CD4-positive, alpha-beta T cell treated with Interleukin-6 at 100 ng/mL for 8 hours (primary cell): ENCODE measurements at regions not wholly inside any gene's neighbourhood (a gene's known extent, or its start where the extent isn't known, plus 50 kb on each side); places are given as distances from the start of the nearest gene placed in this dataset.
A peak's percentile ranks its signal among the peaks of the same experiment; 100 is the strongest.

Experiments used
- DNase-seq: peaks from one replicate; pipeline ENCODE4 v3.0.0-alpha.2; 2020; ENCODE audit warnings: mixed read lengths, low spot score

DNA sequence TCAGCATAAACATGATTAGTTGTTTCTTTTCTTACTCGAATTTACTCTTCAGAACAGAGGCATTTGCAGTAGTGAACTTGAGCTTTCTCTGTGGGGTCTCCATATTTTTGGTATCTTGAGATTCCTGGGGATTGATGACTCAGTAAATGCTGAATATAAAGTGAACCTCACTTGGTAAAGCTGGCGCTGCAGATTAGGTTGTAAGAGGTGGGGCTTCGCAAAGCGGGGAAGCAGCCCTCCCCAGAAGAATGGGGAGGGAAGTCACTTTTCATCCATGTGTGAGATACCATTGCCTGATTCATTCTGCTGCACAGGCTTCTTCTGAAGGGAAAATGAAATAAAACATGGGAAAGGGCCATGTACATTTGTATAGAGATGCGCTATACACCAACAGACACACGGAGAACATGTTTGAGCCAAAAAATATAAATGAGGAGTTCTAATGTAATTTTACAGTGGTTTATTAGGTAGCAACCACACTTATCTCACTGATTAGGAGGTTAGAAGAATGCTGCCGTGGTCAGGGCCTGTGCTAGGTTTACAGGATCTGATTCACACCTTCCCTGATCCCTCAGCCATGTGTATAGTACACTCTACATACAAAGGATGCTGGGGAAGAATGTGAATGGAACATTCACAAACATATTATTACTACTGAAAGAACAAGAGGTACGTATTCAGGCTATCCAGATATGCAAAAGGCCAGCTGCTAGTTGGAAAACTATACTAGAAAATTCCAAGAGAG is 63.5 kb downstream of the DNTTIP2 start:
- no peak for DNase-seq

DNA sequence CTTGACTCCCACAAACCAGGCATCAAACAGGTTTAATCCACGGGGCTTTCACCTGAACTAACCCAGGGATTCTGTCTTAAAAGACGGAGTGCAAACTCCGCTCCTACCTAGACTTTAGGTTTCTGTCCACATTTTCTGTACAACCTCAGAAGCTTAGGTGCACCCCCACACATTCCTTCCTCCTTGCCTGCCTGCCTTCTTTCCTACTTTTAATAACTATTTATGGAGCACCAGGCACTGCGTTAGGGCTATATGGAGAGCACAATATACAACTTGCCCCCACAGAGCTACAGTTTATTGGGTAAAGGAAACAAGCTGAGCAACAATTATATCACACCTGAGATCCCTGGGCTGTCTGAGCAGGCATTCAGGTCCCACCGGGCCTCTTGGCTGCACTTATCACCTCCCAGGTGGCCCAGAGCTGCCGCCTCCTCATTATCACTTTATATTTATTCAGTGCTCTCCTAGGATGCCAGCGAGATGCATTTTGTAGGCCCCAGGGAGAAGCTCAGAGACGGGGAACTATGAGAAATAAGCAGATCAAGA is 64.1 kb downstream of the DNTTIP2 start:
- DNase-seq, result no peak

DNA sequence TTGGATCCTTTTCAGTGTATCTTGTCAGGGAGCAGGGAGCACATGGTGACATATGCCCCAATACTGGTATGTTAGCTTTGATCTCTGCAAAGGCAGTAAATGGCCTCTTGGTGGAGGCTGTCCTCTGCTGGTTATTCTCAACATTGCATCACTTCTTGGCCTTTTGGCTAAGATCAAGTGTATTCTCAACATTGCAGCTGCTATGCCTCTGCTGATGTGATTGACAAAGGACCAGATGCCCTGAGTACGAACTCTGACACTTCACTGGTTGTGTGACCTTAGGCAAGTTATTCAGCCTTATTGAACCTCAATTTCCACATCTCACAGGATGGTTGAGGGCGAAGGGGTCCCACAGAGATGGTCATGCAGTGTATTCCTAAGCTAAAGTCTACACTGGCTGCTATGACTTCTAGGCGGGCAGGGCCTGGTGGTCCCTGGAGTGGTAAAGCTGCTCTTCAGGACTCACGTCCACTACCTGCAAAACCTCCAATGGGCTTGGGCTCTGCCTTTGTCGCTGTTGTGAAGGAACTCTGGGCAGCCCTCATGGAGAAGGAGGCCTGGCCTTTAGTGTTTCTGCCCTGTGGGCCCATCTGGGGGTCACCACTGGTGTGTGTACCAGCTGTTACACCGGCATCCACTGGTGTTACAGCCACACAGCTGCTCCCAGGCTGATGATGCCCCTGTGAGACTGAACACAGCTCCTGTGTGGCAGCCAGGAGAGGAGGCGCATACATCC is 64.8 kb downstream of the DNTTIP2 start:
- peak; percentile 37 for DNase-seq

DNA sequence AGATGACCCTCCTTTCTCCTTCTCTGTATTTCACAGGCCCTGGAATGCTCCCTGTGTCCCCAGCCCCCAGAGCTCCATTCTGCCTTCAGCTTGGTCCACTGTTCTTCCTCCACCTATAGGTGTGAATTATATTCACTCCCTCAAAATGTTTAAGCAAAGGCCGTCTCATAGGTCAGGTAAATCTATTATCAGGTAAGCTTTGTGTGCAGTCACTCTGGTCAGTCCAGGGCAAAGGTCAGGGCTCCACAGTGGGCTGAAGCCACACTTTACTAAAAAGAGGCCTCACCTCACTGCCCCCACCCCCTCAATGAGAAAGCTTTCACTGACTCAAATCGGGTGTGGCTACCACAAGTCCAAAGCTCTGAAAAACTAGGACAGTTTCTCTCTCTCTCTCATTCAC is 65.9 kb downstream of the DNTTIP2 start:
- DNase-seq, result no peak

DNA sequence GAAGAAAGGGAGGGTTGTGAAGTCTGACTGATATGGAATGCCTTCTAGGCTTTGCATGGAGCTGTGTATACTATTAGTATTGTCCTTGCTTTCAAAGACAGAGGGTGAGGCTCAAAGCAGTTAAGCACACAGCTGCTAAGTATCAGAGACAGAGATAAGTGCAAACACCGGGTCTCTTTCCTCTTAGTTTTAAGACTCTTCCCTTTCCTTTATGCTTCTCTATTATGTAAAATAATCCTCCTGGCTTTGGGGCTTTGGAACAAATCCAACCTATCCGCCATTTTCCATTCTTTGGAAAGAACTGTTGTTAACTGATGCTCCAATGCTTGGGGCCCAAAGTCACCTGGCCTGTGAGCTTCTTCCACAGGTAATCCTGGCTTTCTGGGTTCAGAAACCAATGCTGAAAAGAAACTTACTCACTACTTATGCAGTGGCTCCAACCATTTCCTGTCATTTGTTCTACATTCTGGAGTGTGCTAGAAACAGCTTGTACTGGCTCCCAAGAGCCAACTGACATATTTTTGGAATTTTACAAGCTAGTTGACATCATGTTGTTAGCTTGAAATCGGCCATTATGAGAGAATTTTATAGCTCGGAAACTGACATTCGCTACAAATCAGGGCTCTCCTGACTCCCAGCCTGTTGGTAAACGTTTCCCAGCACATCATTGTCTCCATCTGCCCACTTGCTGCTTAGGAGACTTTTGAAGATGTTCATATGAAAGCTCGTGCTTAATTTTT is 67.5 kb downstream of the DNTTIP2 start:
- no peak for DNase-seq

DNA sequence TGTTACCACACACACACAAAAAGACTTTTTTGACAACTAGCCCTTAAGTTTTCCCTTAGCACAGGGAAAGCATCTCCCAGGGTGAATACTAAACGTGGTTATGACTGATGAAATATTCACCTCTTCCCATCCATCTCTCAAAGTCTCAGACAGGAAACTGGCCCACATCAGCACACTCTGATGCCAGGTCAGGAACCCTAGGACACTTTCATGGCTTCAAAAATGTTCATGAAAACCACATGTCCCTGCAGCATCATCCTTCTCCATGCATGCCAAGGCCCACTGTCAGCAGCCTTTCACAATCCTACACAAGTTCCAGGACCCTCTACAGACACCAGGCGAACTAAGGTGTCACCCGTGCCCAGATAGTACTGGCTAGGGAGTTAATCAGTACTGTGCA is 68.7 kb downstream of the DNTTIP2 start:
- DNase-seq, result no peak

DNA sequence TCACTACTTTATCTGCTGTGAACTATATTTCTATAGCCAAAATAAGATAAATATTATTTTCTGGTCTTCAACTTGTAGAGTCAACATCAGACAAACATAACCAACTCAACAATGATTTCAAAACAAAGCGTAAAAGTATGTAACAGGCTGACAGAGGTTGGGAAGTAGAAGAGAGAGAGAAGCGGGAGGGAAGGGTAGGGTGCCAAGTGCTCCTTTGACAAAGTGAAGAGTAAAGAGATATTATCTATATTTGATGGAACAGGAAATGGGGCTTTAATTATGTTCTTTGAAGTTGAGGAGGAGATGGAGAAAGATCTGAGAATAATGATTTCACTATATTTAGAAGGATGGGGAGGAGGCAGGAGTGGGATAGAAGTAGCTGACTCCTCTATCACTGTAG is 70.1 kb downstream of the DNTTIP2 start:
- no peak for DNase-seq

DNA sequence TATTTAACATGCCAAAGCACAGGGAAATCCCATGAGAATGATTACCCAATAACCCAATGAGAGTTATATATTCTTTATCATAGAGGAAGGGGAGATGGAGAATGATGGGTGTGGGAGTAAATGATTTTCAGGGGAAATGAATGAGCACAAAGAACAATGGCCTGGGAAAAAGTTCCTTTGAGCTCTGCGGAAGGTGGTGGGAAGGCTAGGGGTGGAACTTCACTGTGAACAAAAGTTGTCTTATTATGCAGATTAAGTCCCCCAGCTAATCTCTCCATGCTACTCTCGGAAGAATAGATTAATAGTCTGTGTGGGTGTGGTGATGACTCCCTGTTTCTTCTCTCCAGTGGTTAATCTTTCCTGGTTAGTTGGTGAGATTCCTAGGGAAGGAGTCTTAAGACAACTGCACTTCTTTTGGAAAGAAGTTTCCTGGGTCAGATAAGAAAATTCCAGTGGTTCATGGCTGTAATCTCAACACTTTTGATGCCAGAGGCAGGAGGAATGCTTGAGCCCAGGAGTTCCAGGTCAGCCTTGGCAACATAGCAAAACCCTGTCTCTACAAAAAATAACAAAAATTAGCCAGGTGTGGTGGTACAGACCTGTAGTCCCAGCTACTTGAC is 71.6 kb downstream of the DNTTIP2 start:
- DNase-seq, result no peak

DNA sequence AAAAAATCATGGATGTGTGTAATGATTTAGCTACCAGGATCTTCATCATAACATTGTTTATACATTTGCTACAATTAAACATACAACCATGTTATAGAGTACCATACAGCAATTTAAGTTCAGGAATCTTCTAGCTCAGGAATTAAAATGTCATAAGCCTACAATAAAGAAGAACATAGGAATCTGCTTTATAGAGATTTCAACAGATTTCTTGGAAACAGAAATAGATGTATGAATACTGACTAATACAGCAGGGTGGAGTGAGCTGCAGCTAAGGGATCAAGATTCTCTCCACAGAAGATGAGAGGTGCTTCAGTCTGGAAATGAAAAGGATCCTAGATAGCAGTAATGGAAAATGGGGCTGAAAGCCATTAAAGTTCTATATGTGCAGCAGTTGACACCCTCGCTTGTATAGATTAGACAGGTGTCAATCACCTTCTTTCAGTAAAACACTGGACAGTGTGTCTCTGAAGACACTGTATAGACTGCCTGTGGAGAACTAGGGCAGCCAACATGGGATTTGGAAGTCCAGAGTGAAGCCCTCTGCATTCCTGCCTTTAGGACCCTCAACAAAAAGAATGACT is 73.9 kb downstream of the DNTTIP2 start:
- DNase-seq, result no peak

DNA sequence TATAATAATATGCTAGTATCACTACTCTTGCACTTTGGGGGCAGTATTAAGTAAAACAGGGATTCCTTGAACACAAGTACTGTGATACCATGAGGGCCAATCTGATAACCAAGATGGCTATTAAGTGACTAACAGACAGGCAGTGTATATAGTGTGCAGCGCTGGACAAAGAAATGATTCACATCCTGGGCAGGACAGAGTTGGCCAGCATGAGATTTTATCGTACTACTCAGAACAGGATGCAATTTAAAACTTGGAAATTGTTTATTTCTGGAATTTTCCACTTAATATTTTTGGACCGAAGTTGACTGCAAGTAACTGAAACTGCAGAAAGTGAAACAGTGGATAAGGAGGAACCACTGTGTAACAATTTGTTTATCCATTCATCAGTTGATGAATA is 74.6 kb downstream of the DNTTIP2 start:
- no peak for DNase-seq

DNA sequence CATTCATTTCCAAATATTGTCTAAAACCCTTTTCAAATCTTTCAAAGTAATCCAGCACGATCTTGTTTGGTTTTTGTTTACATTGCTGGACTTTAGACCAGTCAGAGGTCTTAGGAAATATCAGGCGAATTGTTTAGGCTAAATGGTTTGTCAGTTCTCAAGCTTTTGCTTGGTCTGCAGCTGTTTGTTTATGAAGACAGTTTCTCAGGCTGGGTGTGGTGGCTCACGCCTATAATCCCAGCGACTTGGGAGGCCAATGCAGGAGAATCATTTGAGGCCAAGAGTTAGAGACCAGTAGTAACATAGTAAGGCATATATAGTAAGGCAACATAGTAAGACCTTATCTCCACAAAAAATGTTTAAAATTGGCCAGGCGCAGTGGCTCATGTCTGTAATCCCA is 77.5 kb downstream of the DNTTIP2 start:
- DNase-seq, result no peak

DNA sequence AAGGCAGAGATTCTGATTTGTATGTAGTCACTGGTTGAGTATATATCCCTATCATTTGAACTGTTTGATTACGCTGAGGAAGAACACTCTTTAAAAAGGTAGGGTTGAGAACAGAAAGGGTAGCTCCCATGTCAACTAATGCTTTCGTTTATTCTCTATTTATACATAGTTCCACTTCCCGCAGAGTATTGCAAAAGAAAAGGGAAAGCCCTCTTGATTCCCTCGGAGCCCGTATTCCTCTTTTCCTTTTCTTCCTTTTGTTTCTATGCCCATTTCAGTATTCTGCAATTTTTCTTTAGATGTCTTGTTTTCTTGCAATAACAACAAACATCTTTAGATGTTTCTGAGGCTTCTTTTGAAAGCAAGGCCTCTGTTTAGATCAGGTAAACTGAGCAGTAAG is 78.2 kb downstream of the DNTTIP2 start:
- no peak for DNase-seq

DNA sequence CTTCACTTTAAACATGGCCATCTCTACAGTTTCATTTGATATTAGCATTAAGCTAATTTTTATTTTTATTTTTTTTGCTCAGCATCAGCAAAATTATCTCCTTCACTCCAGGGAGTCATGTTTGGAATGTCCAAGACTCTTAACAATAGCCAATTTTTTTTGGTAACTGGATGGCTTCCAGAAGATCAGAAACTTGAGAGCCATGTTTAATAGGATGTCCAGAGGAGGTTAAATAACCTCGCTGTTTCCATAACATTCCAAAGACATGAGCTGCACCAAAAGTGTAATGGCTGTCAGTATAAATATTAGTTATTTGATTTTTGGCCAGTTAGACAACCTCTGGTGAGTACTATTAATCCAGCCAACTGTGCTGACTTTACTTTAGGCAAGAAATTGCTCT is 80.7 kb downstream of the DNTTIP2 start:
- DNase-seq, result no peak

DNA sequence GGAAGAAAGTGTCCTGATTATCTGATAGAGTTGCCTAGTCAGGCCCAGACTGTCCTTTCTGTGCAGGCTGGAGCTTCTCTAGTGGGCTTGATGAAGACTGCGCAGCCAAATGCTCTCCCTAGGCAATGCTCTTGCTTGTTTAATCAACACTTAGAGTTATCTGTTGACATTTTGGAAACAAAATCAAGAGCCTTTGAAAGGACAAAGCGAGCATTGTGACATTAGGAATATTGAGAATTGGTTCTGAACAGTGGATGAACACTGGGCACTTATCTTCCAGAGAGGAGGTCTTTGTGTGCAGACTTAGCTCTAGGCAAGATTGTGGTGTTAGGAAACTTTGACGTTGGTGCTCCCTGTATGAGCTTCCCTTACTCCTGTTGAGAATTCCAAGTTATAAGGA is 94.5 kb downstream of the DNTTIP2 start:
- no peak for DNase-seq

DNA sequence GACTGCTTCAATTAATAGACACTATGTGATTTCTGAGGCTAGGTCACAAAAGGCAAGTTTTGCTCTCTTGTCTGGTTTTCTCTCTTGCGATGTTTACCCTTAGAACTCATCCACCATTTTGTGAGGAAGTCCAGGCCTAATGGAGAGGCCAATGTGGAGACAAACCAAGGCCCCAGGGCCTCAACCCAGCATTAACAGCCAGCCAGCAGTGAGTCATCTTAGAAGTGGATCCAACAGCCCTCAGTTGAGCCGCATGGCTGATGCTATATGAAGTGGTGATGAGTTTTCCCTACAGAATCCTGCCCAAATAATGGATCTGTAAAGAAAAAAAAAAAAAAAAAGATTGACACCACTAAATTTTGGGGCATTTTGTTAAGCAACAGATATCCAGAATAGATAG is 95.1 kb downstream of the DNTTIP2 start:
- DNase-seq, result no peak

DNA sequence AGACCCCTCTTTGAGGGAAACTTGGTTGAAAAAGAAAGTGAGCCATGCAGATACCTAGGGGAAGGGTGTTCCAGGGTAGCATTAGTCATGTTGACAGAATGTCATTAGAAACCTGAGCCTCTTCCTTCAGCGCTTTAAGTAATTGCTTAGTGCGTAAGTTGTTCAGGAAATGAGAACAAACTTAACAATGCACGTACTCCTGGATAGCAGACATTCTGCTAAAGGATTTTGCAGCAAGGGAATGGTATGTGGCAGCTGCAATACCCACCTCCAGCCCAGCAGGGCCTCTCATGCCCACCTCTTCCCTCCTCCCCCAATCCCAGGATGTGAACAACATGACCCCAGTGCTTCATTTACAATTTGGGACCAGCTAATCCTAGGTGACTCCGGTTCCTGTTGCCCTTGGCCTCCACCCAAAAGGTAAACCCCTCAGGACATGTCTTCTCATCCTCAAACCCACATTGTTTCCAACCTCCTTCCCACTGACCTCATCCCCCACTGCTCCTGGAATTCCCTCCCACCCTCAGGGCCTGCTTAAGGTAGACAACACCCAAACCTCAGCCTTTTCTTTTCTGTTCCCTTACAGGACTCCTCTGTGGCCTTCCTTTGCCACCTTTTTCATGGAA is 98.0 kb upstream of the BCAR3 start:
- DNase-seq, result no peak

DNA sequence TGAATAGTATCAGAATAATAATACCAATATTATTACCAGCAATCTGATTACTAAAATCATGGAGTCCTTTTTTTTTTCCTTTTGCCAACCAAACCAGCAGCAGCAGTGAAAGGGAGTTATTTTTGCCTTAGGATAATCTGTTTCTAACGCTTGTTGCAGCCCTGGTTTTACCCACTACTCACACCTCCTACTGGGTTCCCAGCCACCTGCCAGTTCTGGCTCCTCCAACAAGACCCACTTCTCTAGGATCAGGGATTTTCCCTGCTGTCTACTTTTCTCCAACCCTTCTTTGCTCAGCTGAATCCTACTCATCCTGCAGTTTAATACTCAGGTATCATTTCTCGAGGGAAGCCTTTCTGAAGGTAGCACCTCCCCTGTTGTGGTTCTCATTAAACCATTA is 96.8 kb upstream of the BCAR3 start:
- no peak for DNase-seq

DNA sequence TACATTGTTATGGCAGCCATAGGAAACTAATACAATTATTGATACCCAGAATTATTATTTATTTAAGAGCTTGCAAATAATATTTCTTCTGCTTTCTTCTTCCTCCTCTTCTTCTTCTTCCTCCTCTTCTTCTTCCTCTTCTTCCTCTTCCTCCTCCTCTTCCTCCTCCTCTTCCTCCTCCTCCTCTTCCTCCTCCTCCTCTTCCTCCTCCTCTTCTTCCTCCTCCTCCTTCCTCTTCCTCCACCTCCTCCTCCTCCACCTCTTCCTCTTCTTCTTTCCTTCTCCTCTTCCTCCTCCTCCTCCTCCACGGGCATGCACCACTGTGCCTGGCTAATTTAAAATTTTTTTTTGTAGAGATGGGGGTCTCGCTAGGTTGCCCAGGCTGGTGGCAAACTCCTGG is 95.6 kb upstream of the BCAR3 start:
- no peak for DNase-seq

DNA sequence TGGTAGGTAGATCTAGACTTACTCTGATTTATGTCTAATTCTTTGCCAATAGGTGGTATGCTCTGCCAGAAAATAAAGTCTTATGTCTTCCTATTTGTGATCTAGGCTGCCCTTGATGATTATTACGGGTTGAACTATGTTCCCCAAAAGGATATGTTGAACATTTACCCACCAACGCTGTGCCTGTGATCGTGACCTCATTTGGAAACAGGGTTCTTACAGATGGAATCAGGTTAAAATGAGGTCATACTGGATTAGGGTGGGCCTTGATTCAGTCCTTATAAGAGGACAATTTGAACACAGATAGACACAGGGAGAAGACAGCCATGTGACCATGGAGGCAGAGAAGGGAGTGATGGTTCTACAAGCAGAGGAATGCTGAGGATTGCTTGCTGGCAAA is 95.1 kb upstream of the BCAR3 start:
- DNase-seq, result no peak

DNA sequence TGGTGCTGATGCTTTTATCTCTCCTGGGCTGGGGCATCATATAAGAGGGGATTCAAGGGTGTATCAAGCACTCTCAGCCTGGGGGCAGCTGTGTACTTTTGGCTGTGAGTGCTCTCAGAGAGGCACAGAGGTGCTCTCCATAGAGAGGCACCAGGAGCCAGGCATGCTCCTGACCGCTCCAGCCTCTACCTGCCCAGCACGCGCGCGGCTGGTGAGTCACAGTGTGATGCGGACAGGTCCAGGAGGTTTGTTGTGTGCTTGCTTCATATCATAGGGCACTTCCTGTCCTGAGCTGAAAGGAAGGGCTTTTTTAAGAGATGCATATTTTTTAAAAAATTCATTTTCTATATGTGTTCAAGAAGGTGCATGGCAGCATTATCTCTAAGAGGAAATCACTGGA is 93.6 kb upstream of the BCAR3 start:
- DNase-seq, result no peak

DNA sequence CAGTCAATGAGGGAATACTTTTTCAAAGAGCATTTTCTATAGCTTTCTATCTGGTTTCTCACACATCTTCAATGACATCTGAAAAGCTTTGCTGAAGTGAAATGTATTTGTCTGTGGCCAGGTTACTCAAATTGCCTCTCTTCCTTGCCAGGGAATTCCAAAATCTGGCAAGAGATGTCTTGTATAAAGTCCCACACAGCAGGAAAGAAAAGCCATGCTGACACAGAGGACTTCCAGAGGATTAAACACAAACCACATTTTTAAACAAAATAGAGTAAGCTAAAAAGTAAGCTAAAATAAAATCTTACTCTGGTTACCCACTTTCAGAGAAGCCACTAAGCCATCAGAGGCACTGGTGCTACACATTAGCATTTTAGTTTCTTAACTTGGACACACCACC is 93.1 kb upstream of the BCAR3 start:
- DNase-seq, result no peak
